MCF 10A (cell line): ENCODE measurements at regions not wholly inside any gene's neighbourhood (a gene's known extent, or its start where the extent isn't known, plus 50 kb on each side); places are given as distances from the start of the nearest gene placed in this dataset.

Experiments used
- BruUV-seq: library from RNA; stranded (reverse); fragments of 400-500 nt; replicated peaks from 2 replicates; lab custom pipeline; 2021; lab: Mats Ljungman, UMichigan
- CTCF ChIA-PET: fragments of 300-600 bp; sonication (Branson Sonifier 250); formaldehyde crosslinking; extraction: SDS; loops from one replicate; lab custom pipeline; 2021; ENCODE audit warnings: antibody characterized with exemption, inconsistent platforms; lab: Yijun Ruan, JAX
- POLR2A ChIA-PET: fragments of 300-600, 350-650 bp; sonication (Branson Sonifier 250); formaldehyde crosslinking; extraction: SDS; loops from one replicate; lab custom pipeline; 2020; ENCODE audit warnings: antibody characterized with exemption, inconsistent platforms; lab: Yijun Ruan, JAX
- DNase-seq: peaks from one replicate; pipeline ENCODE4 v3.0.0-alpha.2; 2018; ENCODE audit not compliant: unreplicated experiment
- H3K27ac Mint-ChIP-seq: one replicate; pipeline ENCODE4 v1.8.0; 2022; ENCODE audit warnings: mild to moderate bottlenecking, low read depth, mixed read lengths; ENCODE audit not compliant: unreplicated experiment
- H3K27me3 Mint-ChIP-seq: one replicate; pipeline ENCODE4 v1.8.0; 2022; ENCODE audit warnings: mixed read lengths; ENCODE audit not compliant: insufficient read depth, unreplicated experiment
- H3K36me3 Mint-ChIP-seq: one replicate; pipeline ENCODE4 v1.8.0; 2022; ENCODE audit warnings: mild to moderate bottlenecking, moderate library complexity, mixed read lengths; ENCODE audit not compliant: insufficient read depth, unreplicated experiment
- H3K4me1 Mint-ChIP-seq: one replicate; pipeline ENCODE4 v1.8.0; 2022; ENCODE audit warnings: mixed read lengths; ENCODE audit not compliant: insufficient read depth, unreplicated experiment
- H3K4me3 Mint-ChIP-seq: one replicate; pipeline ENCODE4 v1.8.0; 2022; ENCODE audit warnings: mild to moderate bottlenecking, moderate library complexity, mixed read lengths; ENCODE audit not compliant: unreplicated experiment
- H3K9me3 Mint-ChIP-seq: one replicate; pipeline ENCODE4 v1.8.0; 2022; ENCODE audit warnings: mixed read lengths; ENCODE audit not compliant: unreplicated experiment
- CTCF ChIP-seq: fragments of 200-600 bp; IDR thresholded peaks from one replicate; pipeline ENCODE4 v1.8.0; 2022; ENCODE audit warnings: antibody characterized with exemption, mild to moderate bottlenecking; ENCODE audit not compliant: unreplicated experiment
- intact Hi-C: fragments of 100-400 bp; cut with micrococcal nuclease; formaldehyde crosslinking; loops from 2 replicates; pipeline ENCODE4 v1.14.1; 2022

- Mint-ChIP-seq H3K27ac (no peak overlapping the region), H3K9me3 (no peaks in the 10 kb centered on the region), H3K4me3 (no peak overlapping the region), H3K27me3 (no peaks in the 10 kb centered on the region), H3K4me1 (no peaks in the 10 kb centered on the region), H3K36me3 (no peaks in the 10 kb centered on the region)
- CTCF ChIA-PET: no interaction called here
- TF ChIP-seq CTCF: no peak
- no TSS peak for BruUV-seq
- DNase-seq: no peak
- POLR2A ChIA-PET: no interaction called here
- intact Hi-C loops: no loop called here
These were observed 77.5 kb upstream of the INPP4B start for GRCh38 chr4:142923619-142924018.

- CTCF ChIA-PET: interaction anchor here (0.6 kb wide), 1 partner anchor 217 kb away, joined by 3 read pairs; no protein-coding TSS in a partner anchor
- DNase-seq: peak; percentile 22
- Mint-ChIP-seq H3K9me3 (no peaks in the 10 kb centered on the region), H3K4me1 (no peaks in the 10 kb centered on the region), H3K27me3 (no peaks in the 10 kb centered on the region), H3K27ac (no peak overlapping the region), H3K4me3 (no peak overlapping the region), H3K36me3 (no peaks in the 10 kb centered on the region)
- no TSS peak for BruUV-seq
- TF ChIP-seq CTCF: no peak
- POLR2A ChIA-PET: no interaction called here
- intact Hi-C loops: no loop called here
These were observed 79.1 kb upstream of the INPP4B start for GRCh38 chr4:142925161-142925560.

GRCh38 chr4:142927721-142928120, 81.6 kb upstream of the INPP4B start:
- CTCF ChIA-PET: interaction anchor here (0.6 kb wide), 2 partner anchors 12 to 415 kb away, joined by 3 read pairs; no protein-coding TSS in a partner anchor
- Mint-ChIP-seq H3K27me3 (no peaks in the 10 kb centered on the region), H3K4me3 (no peak overlapping the region), H3K9me3 (no peaks in the 10 kb centered on the region), H3K27ac (no peak overlapping the region), H3K36me3 (no peaks in the 10 kb centered on the region), H3K4me1 (no peaks in the 10 kb centered on the region)
- BruUV-seq: no TSS peak
- intact Hi-C loops: no loop called here
- no peak for DNase-seq
- TF ChIP-seq CTCF: no peak
- POLR2A ChIA-PET: interaction anchor here (0.6 kb wide), 1 partner anchor 27 kb away, joined by 3 read pairs; no protein-coding TSS in a partner anchor

GRCh38 chr4:142929526-142929925, 83.4 kb upstream of the INPP4B start:
- no peaks in the 10 kb centered on the region for H3K36me3 Mint-ChIP-seq
- no peak overlapping the region for H3K27ac Mint-ChIP-seq
- ChIA-PET POLR2A (no interaction called here), CTCF (no interaction called here)
- no peak for TF ChIP-seq CTCF
- no peak overlapping the region for H3K4me3 Mint-ChIP-seq
- H3K4me1 Mint-ChIP-seq: no peaks in the 10 kb centered on the region
- no peaks in the 10 kb centered on the region for H3K27me3 Mint-ChIP-seq
- no peaks in the 10 kb centered on the region for H3K9me3 Mint-ChIP-seq
- intact Hi-C loops: no loop called here
- no TSS peak for BruUV-seq
- DNase-seq: no peak
